GM21737 (cell line): ENCODE measurements at regions not wholly inside any gene's neighbourhood (a gene's known extent, or its start where the extent isn't known, plus 50 kb on each side); places are given as distances from the start of the nearest gene placed in this dataset.
"Not testable (repeated sequence)": the region's sequence is repeated elsewhere in the genome, so short reads cannot be mapped to it uniquely, and the experiment has no call there.

Experiments used
- ATAC-seq: cut with Tn5 transposase; IDR thresholded peaks from one replicate; pipeline ENCODE4 v1.9.1; 2021; ENCODE audit warnings: mild to moderate bottlenecking, moderate library complexity; ENCODE audit not compliant: unreplicated experiment

GRCh38 chr10:53223851-53224250 is 451.3 kb upstream of the MBL2 start:
- ATAC-seq, result no peak

DNA sequence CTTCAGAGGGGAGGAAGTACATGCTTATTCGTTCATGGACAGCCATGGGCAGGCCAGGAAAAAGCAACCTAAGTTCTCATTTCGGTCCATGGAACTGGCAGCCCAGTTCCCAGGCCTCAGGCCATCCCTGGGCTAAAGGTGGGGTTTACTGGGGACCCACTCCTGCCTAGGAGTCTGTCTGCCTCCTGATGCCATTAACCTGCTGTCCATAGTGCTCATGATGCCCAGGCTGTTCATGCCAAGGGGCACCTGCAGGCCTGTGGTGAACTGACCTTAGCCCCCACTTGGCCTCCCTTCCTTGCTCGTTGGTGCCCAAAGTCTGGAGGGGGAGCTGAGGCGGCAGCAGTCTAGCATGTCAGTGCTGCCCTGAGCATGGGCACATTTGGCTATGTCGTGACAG is 450.2 kb upstream of the MBL2 start:
- ATAC-seq, result no peak

GRCh38 chr10:53209944-53210611 is 437.5 kb upstream of the MBL2 start:
- ATAC-seq, result no peak

DNA sequence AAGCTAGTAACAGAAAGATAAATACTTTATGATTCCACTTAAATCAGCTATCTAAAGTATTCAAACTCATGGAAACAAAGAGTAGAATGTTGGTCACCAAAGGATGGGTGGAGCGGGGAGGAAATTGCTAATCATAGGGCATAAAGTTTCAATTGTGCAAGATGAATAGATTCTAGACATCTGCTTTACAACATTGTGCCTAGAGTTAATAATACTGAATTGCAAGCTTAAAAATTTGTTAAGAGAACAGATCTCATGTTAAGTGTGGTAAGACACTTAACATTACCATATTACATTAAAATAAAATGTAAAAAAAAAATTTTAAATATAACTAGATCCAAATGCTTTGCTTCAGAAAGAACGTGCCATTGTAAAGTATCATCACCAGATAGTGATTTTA is 411.1 kb upstream of the MBL2 start:
- no peak for ATAC-seq

GRCh38 chr10:53177468-53177867 is 404.9 kb upstream of the MBL2 start:
- no peak for ATAC-seq

GRCh38 chr10:53166325-53166724 is 393.7 kb upstream of the MBL2 start:
- ATAC-seq, result no peak

DNA sequence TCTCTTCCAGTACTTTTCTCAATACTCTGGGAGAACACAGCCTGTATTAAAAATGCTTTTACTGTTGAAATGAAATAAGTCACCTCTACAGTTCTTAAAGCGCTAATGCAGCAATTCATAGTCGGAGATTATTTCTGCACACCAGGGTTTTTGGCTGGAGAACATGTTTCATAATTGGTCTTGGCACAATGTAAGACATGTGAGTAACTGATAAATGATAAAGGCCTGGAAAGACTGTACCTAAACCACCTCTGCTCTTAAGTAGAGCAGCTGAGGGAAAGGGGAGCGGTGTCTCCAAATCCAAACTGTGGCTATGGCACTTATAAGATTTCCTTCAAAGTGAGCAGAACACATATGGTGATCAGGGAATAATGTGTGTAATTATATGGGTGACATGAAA is 390.3 kb upstream of the MBL2 start:
- ATAC-seq, result no peak

DNA sequence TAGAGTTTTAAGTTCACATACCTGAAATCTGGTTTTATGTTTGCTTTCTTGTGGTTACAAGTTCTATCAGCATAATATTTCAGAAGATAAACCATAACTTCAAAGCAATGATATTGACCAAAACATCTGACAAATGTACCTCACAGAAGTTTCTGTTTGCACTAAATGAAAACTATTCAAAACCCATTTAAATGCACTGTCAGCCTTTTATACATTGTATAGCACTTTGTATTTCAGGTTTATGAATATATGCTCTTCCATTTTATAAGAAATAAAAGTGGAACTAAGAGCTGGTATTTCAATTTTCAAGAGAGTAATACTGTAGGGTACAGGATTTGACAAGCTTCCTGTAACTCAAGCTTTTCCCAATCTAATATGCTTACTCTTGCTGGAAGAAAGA is 388.6 kb upstream of the MBL2 start:
- ATAC-seq, result no peak

- not testable (repeated sequence) for ATAC-seq
Observed at GRCh38 chr10:53155674-53156073, 383.1 kb upstream of the MBL2 start.

- ATAC-seq, result no peak
Observed at GRCh38 chr10:53153831-53154230, 381.2 kb upstream of the MBL2 start.

- ATAC-seq, result no peak
Observed at GRCh38 chr10:53140506-53140905, 367.9 kb upstream of the MBL2 start.

DNA sequence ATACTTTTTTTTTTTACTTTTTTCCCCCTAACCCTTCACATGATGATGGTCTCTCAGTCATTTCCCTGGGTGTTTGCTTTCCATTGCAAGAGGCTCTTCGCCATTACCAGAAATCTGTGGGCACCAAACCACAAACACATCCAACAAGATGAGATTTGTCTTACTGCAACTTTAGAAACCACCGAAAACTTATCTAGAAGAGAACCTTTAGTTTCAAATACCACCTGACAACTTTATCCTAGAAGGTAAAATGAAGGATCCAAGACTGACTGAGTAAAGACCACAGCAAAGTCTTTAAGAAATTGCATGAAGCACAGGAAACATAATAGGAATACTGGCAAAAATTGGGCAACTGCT is 363.3 kb upstream of the MBL2 start:
- ATAC-seq, result no peak

- no peak for ATAC-seq
Observed at GRCh38 chr10:53135213-53135896, 362.8 kb upstream of the MBL2 start.

- no peak for ATAC-seq
Observed at GRCh38 chr10:53134050-53134449, 361.5 kb upstream of the MBL2 start.

- no peak for ATAC-seq
Observed at GRCh38 chr10:53130337-53130736, 357.8 kb upstream of the MBL2 start.

GRCh38 chr10:53127686-53128085 is 355.1 kb upstream of the MBL2 start:
- no peak for ATAC-seq

GRCh38 chr10:53123311-53123710 is 350.7 kb upstream of the MBL2 start:
- ATAC-seq, result no peak

DNA sequence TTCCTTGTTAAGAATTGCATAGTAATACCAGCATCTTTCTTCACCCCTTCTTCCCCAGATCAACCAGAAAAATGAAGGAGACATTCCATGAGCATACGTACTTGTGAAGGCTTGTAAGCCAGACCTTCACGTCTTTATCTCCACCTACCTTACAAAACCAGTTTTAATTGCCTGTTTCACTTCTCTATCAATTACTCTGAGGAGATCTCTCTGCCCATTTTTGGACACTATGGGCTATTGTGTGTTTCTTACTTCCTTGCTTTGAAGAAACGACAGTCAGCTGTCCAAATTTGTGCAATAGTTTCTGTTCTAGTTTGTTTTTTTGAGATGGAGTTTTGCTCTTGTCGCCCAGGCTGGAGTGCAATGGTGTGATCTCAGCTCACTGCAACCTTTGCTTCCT is 349.7 kb upstream of the MBL2 start:
- ATAC-seq, result no peak

DNA sequence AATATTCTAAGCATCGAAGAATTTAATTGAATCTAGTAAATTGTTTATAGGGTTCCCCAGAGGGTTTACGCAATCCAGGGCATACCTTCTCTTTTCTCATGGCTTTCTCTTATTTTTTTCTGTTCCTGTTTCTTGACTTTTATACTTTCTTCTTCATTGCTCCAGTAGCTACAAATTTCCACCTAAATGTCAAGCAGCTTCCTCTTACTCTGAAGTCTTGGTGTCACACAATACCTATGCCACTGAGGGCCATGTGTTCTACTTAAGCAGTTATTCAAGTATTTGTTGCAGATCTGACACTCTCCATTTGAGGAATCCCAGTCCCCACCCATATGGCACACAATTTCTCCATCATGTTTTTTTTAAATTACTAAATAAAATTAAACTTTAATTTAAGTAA is 343.1 kb upstream of the MBL2 start:
- ATAC-seq, result no peak

- ATAC-seq, result no peak
Observed at GRCh38 chr10:53111529-53111928, 338.9 kb upstream of the MBL2 start.

- ATAC-seq, result no peak
Observed at GRCh38 chr10:53109320-53109719, 336.7 kb upstream of the MBL2 start.

DNA sequence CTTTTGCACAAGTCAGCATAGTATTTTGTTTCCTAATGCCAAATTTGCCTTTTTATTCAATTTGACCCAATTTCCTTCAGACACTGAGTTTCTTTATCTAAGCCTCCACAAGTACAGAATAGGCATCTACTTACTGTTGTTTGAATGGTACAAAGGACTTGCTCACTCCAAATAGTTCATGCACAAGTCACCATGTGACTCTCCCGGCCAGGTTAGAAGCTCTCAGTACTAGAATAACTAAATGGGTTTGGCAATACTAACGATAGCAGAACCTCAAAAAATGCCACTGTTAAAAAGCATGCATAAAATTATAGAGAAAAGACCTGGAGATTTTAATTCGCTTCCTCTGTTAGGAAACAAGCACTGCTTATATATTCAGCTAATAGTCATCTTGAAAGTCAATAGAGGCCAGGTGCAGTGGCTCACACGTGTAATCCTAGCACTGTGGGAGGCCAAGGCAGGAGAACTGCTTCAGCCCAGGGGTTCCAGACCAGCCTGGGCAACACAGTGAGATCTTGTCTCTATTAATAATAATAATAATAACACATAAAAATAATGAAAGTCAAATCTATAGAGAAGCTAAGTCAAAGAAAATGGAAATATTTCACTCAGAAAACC is 335.8 kb upstream of the MBL2 start:
- no peak for ATAC-seq
